ENCODE measurements at regions not wholly inside any gene's neighbourhood (a gene's known extent, or its start where the extent isn't known, plus 50 kb on each side); places are given as distances from the start of the nearest gene placed in this dataset.

- H3K4me1 ChIP-seq (ENCODE audit: control insufficient read depth in 1 of 2, insufficient read depth in 2 of 2, low read depth in 1 of 2, low read length in 1 of 2) = no peaks in the 10 kb centered on the region
- no peaks in the 10 kb centered on the region for H3K9me3 ChIP-seq
- H3K4me2 ChIP-seq = no peak overlapping the region
- H3K9ac ChIP-seq = no peak overlapping the region
- H3K4me3 ChIP-seq (ENCODE audit: low read depth in 2 of 2, low read length in 1 of 2) = no peak overlapping the region
- 86% methylated on average over 1 of the region's 1 CpG for WGBS (ENCODE audit: low lambda C conversion rate)
- H3K27ac ChIP-seq (ENCODE audit: low read depth in 2 of 2, low read length in 1 of 2) = no peak overlapping the region
- ChIA-PET CTCF (interaction anchor here (0.8 to 4.6 kb wide), 9 partner anchors 10 to 179 kb away, joined by 3 to 32 read pairs (median 5); partner anchors contain the start of gene SLC25A48), POLR2A (no interaction called here)
- no peaks in the 10 kb centered on the region for H3F3A ChIP-seq (replicated peaks; ENCODE audit: insufficient read depth)
- TF ChIP-seq, protein P1, sequence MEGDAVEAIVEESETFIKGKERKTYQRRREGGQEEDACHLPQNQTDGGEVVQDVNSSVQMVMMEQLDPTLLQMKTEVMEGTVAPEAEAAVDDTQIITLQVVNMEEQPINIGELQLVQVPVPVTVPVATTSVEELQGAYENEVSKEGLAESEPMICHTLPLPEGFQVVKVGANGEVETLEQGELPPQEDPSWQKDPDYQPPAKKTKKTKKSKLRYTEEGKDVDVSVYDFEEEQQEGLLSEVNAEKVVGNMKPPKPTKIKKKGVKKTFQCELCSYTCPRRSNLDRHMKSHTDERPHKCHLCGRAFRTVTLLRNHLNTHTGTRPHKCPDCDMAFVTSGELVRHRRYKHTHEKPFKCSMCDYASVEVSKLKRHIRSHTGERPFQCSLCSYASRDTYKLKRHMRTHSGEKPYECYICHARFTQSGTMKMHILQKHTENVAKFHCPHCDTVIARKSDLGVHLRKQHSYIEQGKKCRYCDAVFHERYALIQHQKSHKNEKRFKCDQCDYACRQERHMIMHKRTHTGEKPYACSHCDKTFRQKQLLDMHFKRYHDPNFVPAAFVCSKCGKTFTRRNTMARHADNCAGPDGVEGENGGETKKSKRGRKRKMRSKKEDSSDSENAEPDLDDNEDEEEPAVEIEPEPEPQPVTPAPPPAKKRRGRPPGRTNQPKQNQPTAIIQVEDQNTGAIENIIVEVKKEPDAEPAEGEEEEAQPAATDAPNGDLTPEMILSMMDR (IDR thresholded peaks at IDR 0.05) = peak; percentile 36
- TF ChIP-seq RAD21 (IDR thresholded peaks at IDR 0.05; ENCODE audit: low read length) (peak; percentile 44; the same call in 1 of the 2 replicates), SMC3 (IDR thresholded peaks at IDR 0.05; ENCODE audit: low read depth, low read length) (0 out of 2 replicates have a peak, but pooled peaks have one; percentile 15), NRF1 (IDR thresholded peaks at IDR 0.05; ENCODE audit: low read depth, low read length) (no peak)
- H3K79me2 ChIP-seq (ENCODE audit: insufficient read depth) = no peaks in the 10 kb centered on the region
- H3K27me3 ChIP-seq (ENCODE audit: insufficient read depth) = no peaks in the 10 kb centered on the region
- no peak overlapping the region for H2AFZ ChIP-seq (ENCODE audit: low read depth)
- DNase-seq = no peak
- H3K36me3 ChIP-seq (replicated peaks in 1 of 2; ENCODE audit: control insufficient read depth in 1 of 2, insufficient read depth in 2 of 2, low read length in 1 of 2) = no peaks in the 10 kb centered on the region
- no peaks in the 10 kb centered on the region for H4K20me1 ChIP-seq (ENCODE audit: insufficient read depth)
- H3K9me2 ChIP-seq = no peaks in the 10 kb centered on the region
Measured at GRCh38 chr5:135729321-135729786, 105.1 kb upstream of the SLC25A48 start.

- no peak overlapping the region for H2AFZ ChIP-seq (ENCODE audit: low read depth)
- H3K27ac ChIP-seq (ENCODE audit: low read depth in 2 of 2, low read length in 1 of 2) = no peak overlapping the region
- H3K4me3 ChIP-seq (ENCODE audit: low read depth in 2 of 2, low read length in 1 of 2) = no peak overlapping the region
- H4K20me1 ChIP-seq (ENCODE audit: insufficient read depth) = no peaks in the 10 kb centered on the region
- no peak overlapping the region for H3K4me2 ChIP-seq
- ChIA-PET POLR2A (no interaction called here), CTCF (interaction anchor here (1.3 to 1.9 kb wide), 2 partner anchors 163 to 173 kb away, joined by 3 to 7 read pairs; no protein-coding TSS in a partner anchor)
- no peaks in the 10 kb centered on the region for H3K36me3 ChIP-seq (replicated peaks in 1 of 2; ENCODE audit: control insufficient read depth in 1 of 2, insufficient read depth in 2 of 2, low read length in 1 of 2)
- H3K9me3 ChIP-seq = no peaks in the 10 kb centered on the region
- no peak for TF ChIP-seq EP300 (IDR thresholded peaks at IDR 0.05; ENCODE audit: borderline replicate concordance in 1 of 2, low read depth in 1 of 2, low read length in 1 of 2)
- no peak for TF ChIP-seq NRF1 (IDR thresholded peaks at IDR 0.05; ENCODE audit: low read depth, low read length)
- no peak for TF ChIP-seq TCF12 (IDR thresholded peaks at IDR 0.05)
- TF ChIP-seq MXI1 (IDR thresholded peaks at IDR 0.05; ENCODE audit: low read depth, low read length) = no peak
- no peak for TF ChIP-seq SIN3A (IDR thresholded peaks at IDR 0.05; ENCODE audit: borderline replicate concordance, low read depth, low read length)
- TF ChIP-seq, protein P2, sequence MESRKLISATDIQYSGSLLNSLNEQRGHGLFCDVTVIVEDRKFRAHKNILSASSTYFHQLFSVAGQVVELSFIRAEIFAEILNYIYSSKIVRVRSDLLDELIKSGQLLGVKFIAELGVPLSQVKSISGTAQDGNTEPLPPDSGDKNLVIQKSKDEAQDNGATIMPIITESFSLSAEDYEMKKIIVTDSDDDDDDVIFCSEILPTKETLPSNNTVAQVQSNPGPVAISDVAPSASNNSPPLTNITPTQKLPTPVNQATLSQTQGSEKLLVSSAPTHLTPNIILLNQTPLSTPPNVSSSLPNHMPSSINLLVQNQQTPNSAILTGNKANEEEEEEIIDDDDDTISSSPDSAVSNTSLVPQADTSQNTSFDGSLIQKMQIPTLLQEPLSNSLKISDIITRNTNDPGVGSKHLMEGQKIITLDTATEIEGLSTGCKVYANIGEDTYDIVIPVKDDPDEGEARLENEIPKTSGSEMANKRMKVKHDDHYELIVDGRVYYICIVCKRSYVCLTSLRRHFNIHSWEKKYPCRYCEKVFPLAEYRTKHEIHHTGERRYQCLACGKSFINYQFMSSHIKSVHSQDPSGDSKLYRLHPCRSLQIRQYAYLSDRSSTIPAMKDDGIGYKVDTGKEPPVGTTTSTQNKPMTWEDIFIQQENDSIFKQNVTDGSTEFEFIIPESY (IDR thresholded peaks at IDR 0.05; ENCODE audit: borderline replicate concordance, low read depth) = no peak
- TF ChIP-seq CHD2 (IDR thresholded peaks at IDR 0.05; ENCODE audit: low read length, partially characterized antibody) = no peak
- TF ChIP-seq GATA2 (CRISPR knock-in tag; IDR thresholded peaks at IDR 0.05) = no peak
- no peak for TF ChIP-seq ELF1 (IDR thresholded peaks at IDR 0.05)
- no peak for TF ChIP-seq NFIC (IDR thresholded peaks at IDR 0.05; ENCODE audit: borderline replicate concordance)
- TF ChIP-seq RFX5 (IDR thresholded peaks at IDR 0.05; ENCODE audit: low read length) = no peak
- TF ChIP-seq TEAD4 (IDR thresholded peaks at IDR 0.05; ENCODE audit: borderline replicate concordance, insufficient read depth) = no peak
- no peak for TF ChIP-seq USF2 (IDR thresholded peaks at IDR 0.05; ENCODE audit: borderline replicate concordance, low read depth, low read length)
- TF ChIP-seq JUND (IDR thresholded peaks at IDR 0.05) = no peak
- TF ChIP-seq, protein P3, sequence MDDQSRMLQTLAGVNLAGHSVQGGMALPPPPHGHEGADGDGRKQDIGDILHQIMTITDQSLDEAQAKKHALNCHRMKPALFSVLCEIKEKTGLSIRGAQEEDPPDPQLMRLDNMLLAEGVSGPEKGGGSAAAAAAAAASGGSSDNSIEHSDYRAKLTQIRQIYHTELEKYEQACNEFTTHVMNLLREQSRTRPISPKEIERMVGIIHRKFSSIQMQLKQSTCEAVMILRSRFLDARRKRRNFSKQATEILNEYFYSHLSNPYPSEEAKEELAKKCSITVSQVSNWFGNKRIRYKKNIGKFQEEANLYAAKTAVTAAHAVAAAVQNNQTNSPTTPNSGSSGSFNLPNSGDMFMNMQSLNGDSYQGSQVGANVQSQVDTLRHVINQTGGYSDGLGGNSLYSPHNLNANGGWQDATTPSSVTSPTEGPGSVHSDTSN (IDR thresholded peaks at IDR 0.05) = no peak
- no peak for TF ChIP-seq FOXM1 (IDR thresholded peaks at IDR 0.05; ENCODE audit: low read depth)
- no peak for TF ChIP-seq YY1 (IDR thresholded peaks at IDR 0.05; ENCODE audit: low read depth)
- TF ChIP-seq MEF2A (IDR thresholded peaks at IDR 0.05; ENCODE audit: borderline replicate concordance, low read depth) = no peak
- TF ChIP-seq SMC3 (IDR thresholded peaks at IDR 0.05; ENCODE audit: low read depth, low read length) = no peak
- no peaks in the 10 kb centered on the region for H3K4me1 ChIP-seq (ENCODE audit: control insufficient read depth in 1 of 2, insufficient read depth in 2 of 2, low read depth in 1 of 2, low read length in 1 of 2)
- DNase-seq = no peak
- H3F3A ChIP-seq (replicated peaks; ENCODE audit: insufficient read depth) = no peaks in the 10 kb centered on the region
- no peak overlapping the region for H3K9ac ChIP-seq
- no peaks in the 10 kb centered on the region for H3K79me2 ChIP-seq (ENCODE audit: insufficient read depth)
- no peaks in the 10 kb centered on the region for H3K27me3 ChIP-seq (ENCODE audit: insufficient read depth)
- no peaks in the 10 kb centered on the region for H3K9me2 ChIP-seq
- 11% methylated on average over 1 of the region's 2 CpGs for WGBS (ENCODE audit: low lambda C conversion rate)
Measured at GRCh38 chr5:135724617-135725016, 109.8 kb upstream of the SLC25A48 start.
